SK-N-SH treated with all-trans-retinoic acid at 6 μM for 48 hours (cell line): ENCODE measurements at regions not wholly inside any gene's neighbourhood (a gene's known extent, or its start where the extent isn't known, plus 50 kb on each side); places are given as distances from the start of the nearest gene placed in this dataset.

Source experiments
- ARNTL ChIP-seq: fragments of 450-650 bp; formaldehyde crosslinking; IDR thresholded peaks from 2 replicates; pipeline ENCODE4 v1.5.0; 2020; ENCODE audit warnings: low read depth, mild to moderate bottlenecking, moderate library complexity, borderline replicate concordance
- CSDC2 ChIP-seq: fragments of 250-450 bp; sonication (Bioruptor Pico); IDR thresholded peaks from 2 replicates; pipeline ENCODE4 v1.5.0; 2020; ENCODE audit warnings: mild to moderate bottlenecking, moderate library complexity
- PATZ1 ChIP-seq: fragments of 250-450 bp; sonication (Bioruptor Pico); IDR thresholded peaks from 2 replicates; pipeline ENCODE4 v1.8.0; 2020; ENCODE audit warnings: mild to moderate bottlenecking, moderate library complexity, borderline replicate concordance
- PPARA ChIP-seq: fragments of 250-450 bp; sonication (Bioruptor Pico); IDR thresholded peaks from 2 replicates; pipeline ENCODE4 v1.5.0; 2020; ENCODE audit warnings: mild to moderate bottlenecking, borderline replicate concordance
- SNAI2 ChIP-seq: fragments of 250-450 bp; sonication (Bioruptor Pico); IDR thresholded peaks from 2 replicates; pipeline ENCODE4 v1.5.0; 2020; ENCODE audit warnings: mild to moderate bottlenecking, moderate library complexity
- TOX ChIP-seq: fragments of 250-450 bp; sonication (Bioruptor Pico); IDR thresholded peaks from 2 replicates; pipeline ENCODE4 v1.8.0; 2021; ENCODE audit warnings: mild to moderate bottlenecking, moderate library complexity, borderline replicate concordance
- TSHZ2 ChIP-seq: fragments of 250-450 bp; sonication (Bioruptor Pico); IDR thresholded peaks from 2 replicates; pipeline ENCODE4 v1.5.0; 2020; ENCODE audit warnings: mild to moderate bottlenecking, moderate library complexity
- ZC3H10 ChIP-seq: fragments of 250-450 bp; sonication (Bioruptor Pico); IDR thresholded peaks from 2 replicates; pipeline ENCODE4 v1.5.1; 2021; ENCODE audit warnings: mild to moderate bottlenecking, moderate library complexity
- ZFP3 ChIP-seq: fragments of 250-450 bp; sonication (Bioruptor Pico); IDR thresholded peaks from 2 replicates; pipeline ENCODE4 v1.5.0; 2020; ENCODE audit warnings: mild to moderate bottlenecking, moderate library complexity
- ZFP30 ChIP-seq: fragments of 450-650 bp; formaldehyde crosslinking; IDR thresholded peaks from 2 replicates; pipeline ENCODE4 v1.5.0; 2022; ENCODE audit warnings: mild to moderate bottlenecking, moderate library complexity
- ZNF565 ChIP-seq: fragments of 450-650 bp; formaldehyde crosslinking; conservative IDR thresholded peaks from 2 replicates; pipeline ENCODE4 v1.5.0; 2020; ENCODE audit warnings: low read depth, mild to moderate bottlenecking, moderate library complexity
- ZNF70 ChIP-seq: fragments of 450-650 bp; formaldehyde crosslinking; IDR thresholded peaks from 2 replicates; pipeline ENCODE4 v1.5.0; 2020; ENCODE audit warnings: mild to moderate bottlenecking, moderate library complexity

GRCh38 chr5:154118385-154118784 lies 72.1 kb upstream of the GALNT10 start:
- TF ChIP-seq ARNTL (CRISPR knock-in tag) (no peak), ZFP30 (CRISPR knock-in tag) (no peak), PATZ1 (CRISPR knock-in tag) (no peak), SNAI2 (CRISPR knock-in tag) (no peak), ZC3H10 (CRISPR knock-in tag) (no peak), ZFP3 (CRISPR knock-in tag) (no peak), CSDC2 (CRISPR knock-in tag) (no peak), TOX (CRISPR knock-in tag) (no peak), ZNF70 (no peak), ZNF565 (CRISPR knock-in tag) (no peak), TSHZ2 (CRISPR knock-in tag) (no peak), PPARA (CRISPR knock-in tag) (no peak)
